GM12891 (cell line): ENCODE measurements at regions not wholly inside any gene's neighbourhood (a gene's known extent, or its start where the extent isn't known, plus 50 kb on each side); places are given as distances from the start of the nearest gene placed in this dataset.

ENCODE experiments used
- POLR2A ChIP-seq: IDR thresholded peaks from 2 replicates; pipeline ENCODE4 v1.6.1; 2011; ENCODE audit warnings: low read depth, low read length, control low read depth
- POLR2AphosphoS5 ChIP-seq: IDR thresholded peaks from 2 replicates; pipeline ENCODE4 v1.6.1; 2011; ENCODE audit warnings: low read depth, low read length, control low read depth

GRCh38 chr7:32242436-32242835 lies 172.2 kb upstream of the PDE1C start:
- TF ChIP-seq POLR2A: no peak
- TF ChIP-seq POLR2AphosphoS5: no peak
